Neural cell (in vitro differentiated cells): ENCODE measurements at regions not wholly inside any gene's neighbourhood (a gene's known extent, or its start where the extent isn't known, plus 50 kb on each side); places are given as distances from the start of the nearest gene placed in this dataset.

ENCODE experiments used
- H2AFZ ChIP-seq: fragments of 200-600, 300-800 bp; sonication (generic), shearing (Covaris generic); 2 replicates; pipeline ENCODE4 v1.6.0; 2014; ENCODE audit warnings: low read depth, mild to moderate bottlenecking, antibody characterized with exemption, low read length, moderate library complexity
- H3F3A ChIP-seq: fragments of 200-600 bp; shearing (Covaris generic); 2 replicates; pipeline ENCODE4 v1.6.1; 2016; ENCODE audit warnings: mild to moderate bottlenecking, moderate library complexity, mixed read lengths, antibody characterized with exemption, low read length; ENCODE audit not compliant: insufficient read depth, poor library complexity, severe bottlenecking
- H3K27ac ChIP-seq: fragments of 200-600, 300-800 bp; sonication (generic), shearing (Covaris generic); 2 replicates; pipeline ENCODE4 v1.5.1; 2014; ENCODE audit warnings: mild to moderate bottlenecking, low read length, moderate library complexity
- H3K27me3 ChIP-seq: fragments of 300-800, 200-600 bp; sonication (generic), shearing (Covaris generic); 2 replicates; pipeline ENCODE4 v1.6.0; 2014; ENCODE audit warnings: mild to moderate bottlenecking, low read depth, low read length, moderate library complexity; ENCODE audit not compliant: insufficient read depth
- H3K36me3 ChIP-seq: fragments of 300-800, 200-600 bp; sonication (generic), shearing (Covaris generic); 2 replicates; pipeline ENCODE4 v1.5.1; 2014; ENCODE audit warnings: mild to moderate bottlenecking, antibody characterized with exemption, low read length, moderate library complexity; ENCODE audit not compliant: insufficient read depth
- H3K4me2 ChIP-seq: fragments of 300-800, 200-600 bp; sonication (generic), shearing (Covaris generic); 2 replicates; pipeline ENCODE4 v1.6.0; 2014; ENCODE audit warnings: mild to moderate bottlenecking, low read length
- H3K4me3 ChIP-seq: fragments of 300-800, 200-600 bp; sonication (generic), shearing (Covaris generic); 2 replicates; pipeline ENCODE4 v1.5.1; 2014; ENCODE audit warnings: mild to moderate bottlenecking, low read length, moderate library complexity
- H3K79me2 ChIP-seq: fragments of 200-600 bp; shearing (Covaris generic); replicated peaks from 2 replicates; pipeline ENCODE4 v1.6.0; 2014; ENCODE audit warnings: mild to moderate bottlenecking, low read length, moderate library complexity; ENCODE audit not compliant: insufficient read depth
- H3K9ac ChIP-seq: fragments of 300-800, 200-600 bp; sonication (generic), shearing (Covaris generic); 2 replicates; pipeline ENCODE4 v1.6.1; 2016; ENCODE audit warnings: mild to moderate bottlenecking, low read length, mixed read lengths
- H3K9me2 ChIP-seq: fragments of 200-600 bp; shearing (Covaris generic); 2 replicates; pipeline ENCODE4 v1.6.1; 2016; ENCODE audit warnings: mild to moderate bottlenecking, low read length, mixed read lengths; ENCODE audit not compliant: insufficient read depth
- H3K9me3 ChIP-seq: fragments of 200-600, 300-800 bp; sonication (generic), shearing (Covaris generic); 2 replicates; pipeline ENCODE4 v1.6.1; 2016; ENCODE audit warnings: mild to moderate bottlenecking, mixed run types, low read length, moderate library complexity, mixed read lengths
- H4K20me1 ChIP-seq: fragments of 200-600 bp; shearing (Covaris generic); 2 replicates; pipeline ENCODE4 v1.6.1; 2016; ENCODE audit warnings: mild to moderate bottlenecking, mixed run types; ENCODE audit not compliant: insufficient read depth
- CTCF ChIP-seq: fragments of 450-650 bp; IDR thresholded peaks from 2 replicates; pipeline ENCODE4 v1.5.1; 2014; ENCODE audit warnings: antibody characterized with exemption, mild to moderate bottlenecking, moderate library complexity; ENCODE audit not compliant: poor library complexity, severe bottlenecking
- EP300 ChIP-seq: fragments of 450-650 bp; conservative IDR thresholded peaks from 2 replicates; pipeline ENCODE4 v1.6.1; 2014; ENCODE audit warnings: antibody characterized with exemption, mild to moderate bottlenecking, moderate library complexity; ENCODE audit not compliant: poor library complexity, severe bottlenecking
- EZH2 ChIP-seq: fragments of 200-600, 300-800 bp; shearing (Covaris generic), sonication (generic); IDR thresholded peaks from 2 replicates; pipeline ENCODE4 v1.6.1; 2014; ENCODE audit warnings: antibody characterized with exemption, low read length, borderline replicate concordance, mild to moderate bottlenecking; ENCODE audit not compliant: insufficient read depth, poor library complexity, severe bottlenecking
- MXI1 ChIP-seq: fragments of 450-650 bp; conservative IDR thresholded peaks from 2 replicates; pipeline ENCODE4 v1.6.1; 2014; ENCODE audit warnings: antibody characterized with exemption, mild to moderate bottlenecking; ENCODE audit not compliant: poor library complexity, severe bottlenecking
- POLR2AphosphoS5 ChIP-seq: IDR thresholded peaks from 2 replicates; pipeline ENCODE4 v1.6.1; 2012
- RAD21 ChIP-seq: fragments of 450-650 bp; conservative IDR thresholded peaks from 2 replicates; pipeline ENCODE4 v1.6.1; 2014; ENCODE audit warnings: antibody characterized with exemption, mild to moderate bottlenecking, moderate library complexity
- REST ChIP-seq: IDR thresholded peaks from 2 replicates; pipeline ENCODE4 v1.6.1; 2012; ENCODE audit warnings: borderline replicate concordance
- SMC3 ChIP-seq: fragments of 450-650 bp; conservative IDR thresholded peaks from 2 replicates; pipeline ENCODE4 v1.6.1; 2014; ENCODE audit warnings: antibody characterized with exemption, mild to moderate bottlenecking, moderate library complexity; ENCODE audit not compliant: poor library complexity
- TAF1 ChIP-seq: IDR thresholded peaks from 2 replicates; pipeline ENCODE4 v1.6.1; 2012; ENCODE audit warnings: low read depth

- Histone ChIP-seq H3K79me2 (no peaks in the 10 kb centered on the region), H3K4me3 (no peak overlapping the region), H3F3A (no peaks in the 10 kb centered on the region), H3K27me3 (no peaks in the 10 kb centered on the region), H3K9me2 (no peaks in the 10 kb centered on the region), H3K36me3 (no peaks in the 10 kb centered on the region), H3K9me3 (no peaks in the 10 kb centered on the region), H2AFZ (no peak overlapping the region), H4K20me1 (no peaks in the 10 kb centered on the region), H3K27ac (no peak overlapping the region), H3K9ac (no peak overlapping the region), H3K4me2 (no peak overlapping the region)
- TF ChIP-seq EP300 = no peak
- no peak for TF ChIP-seq MXI1
- no peak for TF ChIP-seq REST
- TF ChIP-seq POLR2AphosphoS5 = no peak
- TF ChIP-seq EZH2 = no peak
- TF ChIP-seq CTCF = no peak
- no peak for TF ChIP-seq TAF1
- no peak for TF ChIP-seq RAD21
Observed at GRCh38 chr1:68373173-68373572, 76.6 kb downstream of the RPE65 start.

GRCh38 chr1:68372487-68372886, 77.3 kb downstream of the RPE65 start:
- no peaks in the 10 kb centered on the region for H3K36me3 ChIP-seq
- no peaks in the 10 kb centered on the region for H3K9me2 ChIP-seq
- no peak overlapping the region for H3K27ac ChIP-seq
- TF ChIP-seq SMC3 (no peak), POLR2AphosphoS5 (no peak), REST (no peak), CTCF (no peak), RAD21 (no peak), MXI1 (no peak), TAF1 (no peak), EZH2 (no peak), EP300 (no peak)
- H4K20me1 ChIP-seq = no peaks in the 10 kb centered on the region
- H3K9ac ChIP-seq = no peak overlapping the region
- no peak overlapping the region for H3K4me3 ChIP-seq
- H3K4me2 ChIP-seq = no peak overlapping the region
- no peak overlapping the region for H2AFZ ChIP-seq
- no peaks in the 10 kb centered on the region for H3F3A ChIP-seq
- no peaks in the 10 kb centered on the region for H3K79me2 ChIP-seq
- H3K9me3 ChIP-seq = no peaks in the 10 kb centered on the region
- no peaks in the 10 kb centered on the region for H3K27me3 ChIP-seq
